PC-9 (cell line): ENCODE measurements at regions not wholly inside any gene's neighbourhood (a gene's known extent, or its start where the extent isn't known, plus 50 kb on each side); places are given as distances from the start of the nearest gene placed in this dataset.

ENCODE experiments used
- BruUV-seq: library from RNA; stranded (reverse); fragments of 400-500 nt; replicated peaks from 2 replicates; lab custom pipeline; 2021; lab: Mats Ljungman, UMichigan
- CTCF ChIA-PET: fragments of 300-600 bp; sonication (Branson Sonifier 250); formaldehyde crosslinking; loops from one replicate; lab custom pipeline; 2022; ENCODE audit warnings: antibody characterized with exemption; lab: Charles Lee
- POLR2A ChIA-PET: fragments of 300-600 bp; sonication (Branson Sonifier 250); formaldehyde crosslinking; loops from one replicate; lab custom pipeline; 2022; ENCODE audit warnings: antibody characterized with exemption; ENCODE audit not compliant: unreplicated experiment; lab: Charles Lee
- DNase-seq, 2 experiments: peaks; one replicate each; pipeline versions ENCODE4 v3.0.0 to v3.0.0-alpha.2; 2015 to 2022; ENCODE audit warnings: mixed read lengths in 1 of 2
- H2AFZ ChIP-seq: fragments of 200-600 bp; sonication (generic); 2 replicates; pipeline ENCODE4 v1.8.1; 2017; ENCODE audit warnings: antibody characterized with exemption
- H3F3A ChIP-seq: fragments of 200-600 bp; sonication (generic); 2 replicates; pipeline ENCODE4 v1.8.1; 2017; ENCODE audit warnings: antibody characterized with exemption, mild to moderate bottlenecking, low read depth; ENCODE audit not compliant: insufficient read depth
- H3K27ac ChIP-seq: fragments of 200-600 bp; sonication (generic); 2 replicates; pipeline ENCODE4 v1.6.1; 2016; ENCODE audit warnings: mixed run types
- H3K27me3 ChIP-seq: fragments of 200-600 bp; sonication (generic); 2 replicates; pipeline ENCODE4 v1.6.1; 2016; ENCODE audit warnings: low read depth, mixed run types; ENCODE audit not compliant: insufficient read depth
- H3K36me3 ChIP-seq: fragments of 200-600 bp; sonication (generic); 2 replicates; pipeline ENCODE4 v1.6.1; 2016; ENCODE audit warnings: low read depth, mixed run types
- H3K4me1 ChIP-seq: fragments of 200-600 bp; sonication (generic); replicated peaks from 2 replicates; pipeline ENCODE4 v1.6.1; 2016; ENCODE audit warnings: mixed run types; ENCODE audit not compliant: insufficient read depth
- H3K4me2 ChIP-seq: fragments of 200-600 bp; sonication (generic); 2 replicates; pipeline ENCODE4 v1.6.1; 2017; ENCODE audit warnings: mixed run types
- H3K4me3 ChIP-seq: fragments of 200-600 bp; sonication (generic); 2 replicates; pipeline ENCODE4 v1.6.1; 2016; ENCODE audit warnings: mixed run types
- H3K79me2 ChIP-seq: fragments of 200-600 bp; sonication (generic); 2 replicates; pipeline ENCODE4 v1.6.1; 2017; ENCODE audit warnings: low read depth, mixed run types
- H3K9me2 ChIP-seq: fragments of 200-600 bp; sonication (generic); 2 replicates; pipeline ENCODE4 v1.8.1; 2017; ENCODE audit warnings: mild to moderate bottlenecking; ENCODE audit not compliant: insufficient read depth
- H3K9me3 ChIP-seq: fragments of 200-600 bp; sonication (generic); 2 replicates; pipeline ENCODE4 v1.8.1; 2016; ENCODE audit warnings: low read depth; ENCODE audit not compliant: insufficient read depth
- H4K20me1 ChIP-seq: fragments of 200-600 bp; sonication (generic); 2 replicates; pipeline ENCODE4 v1.8.1; 2017; ENCODE audit not compliant: insufficient read depth
- CTCF ChIP-seq: fragments of 200-600 bp; sonication (generic); conservative IDR thresholded peaks from 2 replicates; pipeline ENCODE4 v1.6.1; 2017; ENCODE audit warnings: mixed run types, antibody characterized with exemption, mild to moderate bottlenecking, moderate library complexity
- EZH2 ChIP-seq: fragments of 200-600 bp; sonication (generic); IDR thresholded peaks from 2 replicates; pipeline ENCODE4 v1.8.0; 2017; ENCODE audit warnings: antibody characterized with exemption, low read depth
- intact Hi-C: fragments of 100-400 bp; cut with micrococcal nuclease; formaldehyde crosslinking; loops from one replicate; pipeline ENCODE4 v1.10.0; 2022; ENCODE audit not compliant: unreplicated experiment

- no peaks in the 10 kb centered on the region for H3F3A ChIP-seq
- no TSS peak for BruUV-seq
- no peak overlapping the region for H2AFZ ChIP-seq
- no peaks in the 10 kb centered on the region for H3K36me3 ChIP-seq
- H3K27me3 ChIP-seq, result no peaks in the 10 kb centered on the region
- H3K4me1 ChIP-seq, result no peaks in the 10 kb centered on the region
- CTCF ChIA-PET, result no interaction called here
- no peak overlapping the region for H3K4me2 ChIP-seq
- intact Hi-C loops, result no loop called here
- no peaks in the 10 kb centered on the region for H3K79me2 ChIP-seq
- TF ChIP-seq EZH2 (no peak), CTCF (no peak)
- POLR2A ChIA-PET, result no interaction called here
- H3K4me3 ChIP-seq, result no peak overlapping the region
- H4K20me1 ChIP-seq, result no peaks in the 10 kb centered on the region
- H3K9me2 ChIP-seq, result no peaks in the 10 kb centered on the region
- no peak for DNase-seq
- no peaks in the 10 kb centered on the region for H3K9me3 ChIP-seq
- no peak overlapping the region for H3K27ac ChIP-seq
These were observed 312.7 kb upstream of the NCAM2 start for GRCh38 chr21:20685475-20685874.

- BruUV-seq, result no TSS peak
- no peak overlapping the region for H2AFZ ChIP-seq
- intact Hi-C loops, result no loop called here
- no peaks in the 10 kb centered on the region for H3K4me1 ChIP-seq
- POLR2A ChIA-PET, result no interaction called here
- H3K27ac ChIP-seq, result no peak overlapping the region
- no peak overlapping the region for H3K4me2 ChIP-seq
- H3F3A ChIP-seq, result no peaks in the 10 kb centered on the region
- H3K4me3 ChIP-seq, result no peak overlapping the region
- H3K36me3 ChIP-seq, result no peaks in the 10 kb centered on the region
- TF ChIP-seq CTCF (no peak), EZH2 (no peak)
- DNase-seq, result no peak
- CTCF ChIA-PET, result no interaction called here
- no peaks in the 10 kb centered on the region for H4K20me1 ChIP-seq
- no peaks in the 10 kb centered on the region for H3K9me3 ChIP-seq
- no peaks in the 10 kb centered on the region for H3K27me3 ChIP-seq
- H3K79me2 ChIP-seq, result no peaks in the 10 kb centered on the region
- no peaks in the 10 kb centered on the region for H3K9me2 ChIP-seq
These were observed 299.6 kb upstream of the NCAM2 start for GRCh38 chr21:20698585-20698984.

- Histone ChIP-seq H3K4me1 (no peaks in the 10 kb centered on the region), H3K9me3 (no peaks in the 10 kb centered on the region), H4K20me1 (no peaks in the 10 kb centered on the region), H3K4me2 (no peak overlapping the region), H3K9me2 (no peaks in the 10 kb centered on the region), H2AFZ (no peak overlapping the region), H3F3A (no peaks in the 10 kb centered on the region), H3K4me3 (no peak overlapping the region), H3K27ac (no peak overlapping the region), H3K27me3 (no peaks in the 10 kb centered on the region), H3K79me2 (no peaks in the 10 kb centered on the region), H3K36me3 (no peaks in the 10 kb centered on the region)
- ChIA-PET CTCF (no interaction called here), POLR2A (no interaction called here)
- intact Hi-C loops, result no loop called here
- TF ChIP-seq CTCF, result no peak
- TF ChIP-seq EZH2, result no peak
- no TSS peak for BruUV-seq
- DNase-seq, result no peak
These were observed 297.0 kb upstream of the NCAM2 start for GRCh38 chr21:20701235-20701634.
